Testis (tissue), 2 donors: ENCODE measurements at regions not wholly inside any gene's neighbourhood (a gene's known extent, or its start where the extent isn't known, plus 50 kb on each side); places are given as distances from the start of the nearest gene placed in this dataset.
"Not testable (repeated sequence)": the region's sequence is repeated elsewhere in the genome, so short reads cannot be mapped to it uniquely, and the experiment has no call there.

Source experiments
- DNase-seq: peaks from one replicate; pipeline ENCODE4 v3.0.0-alpha.2; 2019
- H3K27ac ChIP-seq, 2 donors: fragments of 200-600 bp; sonication (generic); one replicate each; pipeline ENCODE4 v1.5.1; 2019
- H3K27me3 ChIP-seq: fragments of 200-600 bp; sonication (generic); one replicate; pipeline ENCODE4 v1.5.1; 2019
- H3K36me3 ChIP-seq: fragments of 200-600 bp; sonication (generic); one replicate; pipeline ENCODE4 v1.5.1; 2017; ENCODE audit warnings: low read depth; ENCODE audit errors: missing control alignments
- H3K4me1 ChIP-seq: fragments of 200-600 bp; sonication (generic); one replicate; pipeline ENCODE4 v1.5.1; 2019
- H3K4me3 ChIP-seq, 2 donors: fragments of 200-600 bp; sonication (generic); one replicate each; pipeline ENCODE4 v1.5.1; 2017 to 2019
- H3K9me3 ChIP-seq: fragments of 200-600 bp; sonication (generic); one replicate; pipeline ENCODE4 v1.5.1; 2017
- POLR2A ChIP-seq: fragments of 450-650 bp; IDR thresholded peaks from one replicate; pipeline ENCODE4 v1.6.1; 2017; ENCODE audit warnings: antibody characterized with exemption, mild to moderate bottlenecking, moderate library complexity
- WGBS, 2 donors: methylation state at CpG; one replicate each; pipeline ENCODE4 v1.1.5; 2018; 5-methylcytosine and 5-hydroxymethylcytosine counted together
- intact Hi-C: fragments of 100-400 bp; cut with DNase I; formaldehyde crosslinking; loops from one replicate; pipeline ENCODE4 v1.15.1; 2023; ENCODE audit warnings: low total_unique reads
- TF ChIP-seq, protein P1 (sequence below), 3 experiments: fragments of 450-650 bp in 2 of 3; fragments of 200-600 bp in 1 of 3; sonication (generic) in 1 of 3; IDR thresholded peaks; one replicate each; pipeline ENCODE4 v1.5.1; 2016 to 2019; ENCODE audit warnings: antibody characterized with exemption in 3 of 3, mild to moderate bottlenecking in 2 of 3, moderate library complexity in 1 of 3

DNA sequence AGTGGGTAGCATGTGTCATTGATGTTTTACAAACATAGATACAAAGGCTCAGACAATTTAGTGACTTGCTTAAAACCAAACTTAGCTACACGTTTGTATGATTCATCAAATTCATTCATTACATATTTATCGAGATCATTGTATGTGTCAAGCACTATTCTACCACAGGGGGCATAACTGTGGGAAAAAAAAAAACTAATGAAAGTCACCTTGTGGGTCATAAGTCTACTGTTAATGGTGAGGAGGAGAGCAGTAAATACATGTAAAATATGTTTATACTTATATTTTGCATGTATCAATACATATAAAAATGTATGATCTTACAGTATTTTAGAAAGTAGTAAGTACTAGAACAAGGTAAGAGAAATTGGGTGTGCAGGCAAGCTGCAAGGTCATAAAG is 933.8 kb downstream of the IPMK start:
- H3K27me3 ChIP-seq = no peaks in the 10 kb centered on the region
- 65 to 75% methylated on average over 2 of the region's 2 CpGs for WGBS, 2 donors
- intact Hi-C loops = no loop called here
- no peak overlapping the region for H3K27ac ChIP-seq
- DNase-seq = no peak
- H3K4me1 ChIP-seq = no peaks in the 10 kb centered on the region
- H3K9me3 ChIP-seq = no peaks in the 10 kb centered on the region
- H3K4me3 ChIP-seq = no peak overlapping the region
- H3K36me3 ChIP-seq = no peaks in the 10 kb centered on the region
- no peak for TF ChIP-seq POLR2A
- TF ChIP-seq, protein P1, sequence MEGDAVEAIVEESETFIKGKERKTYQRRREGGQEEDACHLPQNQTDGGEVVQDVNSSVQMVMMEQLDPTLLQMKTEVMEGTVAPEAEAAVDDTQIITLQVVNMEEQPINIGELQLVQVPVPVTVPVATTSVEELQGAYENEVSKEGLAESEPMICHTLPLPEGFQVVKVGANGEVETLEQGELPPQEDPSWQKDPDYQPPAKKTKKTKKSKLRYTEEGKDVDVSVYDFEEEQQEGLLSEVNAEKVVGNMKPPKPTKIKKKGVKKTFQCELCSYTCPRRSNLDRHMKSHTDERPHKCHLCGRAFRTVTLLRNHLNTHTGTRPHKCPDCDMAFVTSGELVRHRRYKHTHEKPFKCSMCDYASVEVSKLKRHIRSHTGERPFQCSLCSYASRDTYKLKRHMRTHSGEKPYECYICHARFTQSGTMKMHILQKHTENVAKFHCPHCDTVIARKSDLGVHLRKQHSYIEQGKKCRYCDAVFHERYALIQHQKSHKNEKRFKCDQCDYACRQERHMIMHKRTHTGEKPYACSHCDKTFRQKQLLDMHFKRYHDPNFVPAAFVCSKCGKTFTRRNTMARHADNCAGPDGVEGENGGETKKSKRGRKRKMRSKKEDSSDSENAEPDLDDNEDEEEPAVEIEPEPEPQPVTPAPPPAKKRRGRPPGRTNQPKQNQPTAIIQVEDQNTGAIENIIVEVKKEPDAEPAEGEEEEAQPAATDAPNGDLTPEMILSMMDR (IDR thresholded peaks at IDR 0.05) = no peak

DNA sequence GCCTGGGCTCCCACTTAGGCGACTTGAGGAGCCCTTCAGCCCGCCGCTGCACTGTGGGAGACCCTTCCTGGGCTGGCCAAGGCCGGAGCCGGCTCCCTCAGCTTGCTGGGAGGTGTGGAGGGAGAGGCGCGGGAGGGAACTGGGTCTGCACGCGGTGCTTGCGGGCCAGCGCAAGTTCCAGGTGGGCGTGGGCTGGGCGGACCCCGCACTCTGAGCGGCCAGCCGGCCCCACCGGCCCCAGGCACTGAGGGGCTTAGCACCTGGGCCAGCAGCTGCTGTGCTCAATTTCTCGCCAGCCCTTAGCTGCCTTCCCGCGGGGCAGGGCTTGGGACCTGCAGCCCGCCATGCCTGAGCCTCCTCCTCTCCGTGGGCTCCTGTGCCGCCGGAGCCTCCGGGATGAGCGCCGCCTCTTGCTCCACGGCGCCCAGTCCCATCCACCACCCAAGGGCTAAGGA is 946.3 kb downstream of the IPMK start:
- H3K9me3 ChIP-seq, H3K27ac ChIP-seq, intact Hi-C loops, H3K36me3 ChIP-seq, H3K4me1 ChIP-seq, H3K27me3 ChIP-seq: not testable (repeated sequence)
- peak; percentile 14 for DNase-seq
- WGBS, 2 donors = 78 to 86% methylated on average over 10 to 29 of the region's 29 CpGs
- H3K4me3 ChIP-seq = peak overlapping the region; percentile 26 to 47

DNA sequence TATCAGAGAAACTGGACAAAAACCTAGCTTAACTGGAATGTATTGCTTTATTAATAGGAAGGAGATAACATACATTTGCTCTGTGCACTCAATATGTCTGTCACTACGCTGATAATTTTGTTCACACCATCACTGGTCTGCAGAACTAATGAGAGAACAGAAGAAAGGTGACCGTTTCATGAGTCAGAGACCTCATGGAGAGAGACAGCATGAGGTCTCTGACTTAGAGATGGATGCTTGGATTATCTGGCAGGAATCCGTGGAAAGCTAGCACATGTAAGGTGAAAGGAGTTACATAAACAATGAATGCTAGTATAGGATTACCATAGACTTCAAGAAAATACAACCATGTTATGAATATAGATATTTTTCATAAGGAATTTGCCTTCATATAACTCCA is 947.3 kb downstream of the IPMK start:
- Histone ChIP-seq H3K27ac (no peak overlapping the region), H3K36me3 (no peaks in the 10 kb centered on the region), H3K4me1 (no peaks in the 10 kb centered on the region), H3K9me3 (no peaks in the 10 kb centered on the region), H3K4me3 (no peak overlapping the region), H3K27me3 (no peaks in the 10 kb centered on the region)
- WGBS, 2 donors = 44 to 70% methylated on average over 3 of the region's 3 CpGs
- intact Hi-C loops = no loop called here
- no peak for DNase-seq
- TF ChIP-seq, protein P1 (IDR thresholded peaks at IDR 0.05) = no peak
- no peak for TF ChIP-seq POLR2A

DNA sequence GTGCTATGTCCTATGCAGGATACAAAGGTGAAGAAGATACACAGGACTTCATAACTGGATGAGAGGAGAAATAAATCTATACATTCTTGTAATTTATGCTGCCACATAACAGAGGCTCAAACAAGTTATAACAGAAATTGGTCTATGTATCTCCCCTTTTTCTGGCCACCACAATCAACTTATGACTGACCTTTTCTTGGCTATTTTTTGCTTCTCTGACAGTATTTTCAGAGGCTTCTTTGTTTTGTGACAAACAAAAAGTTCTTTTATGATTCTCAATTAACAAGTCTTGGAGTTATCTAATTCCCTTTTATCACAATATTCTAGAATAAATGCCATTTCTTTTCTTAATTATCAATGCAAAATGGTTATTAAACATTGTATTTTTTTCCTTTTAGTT is 953.0 kb upstream of the ZWINT start:
- no peaks in the 10 kb centered on the region for H3K36me3 ChIP-seq

DNA sequence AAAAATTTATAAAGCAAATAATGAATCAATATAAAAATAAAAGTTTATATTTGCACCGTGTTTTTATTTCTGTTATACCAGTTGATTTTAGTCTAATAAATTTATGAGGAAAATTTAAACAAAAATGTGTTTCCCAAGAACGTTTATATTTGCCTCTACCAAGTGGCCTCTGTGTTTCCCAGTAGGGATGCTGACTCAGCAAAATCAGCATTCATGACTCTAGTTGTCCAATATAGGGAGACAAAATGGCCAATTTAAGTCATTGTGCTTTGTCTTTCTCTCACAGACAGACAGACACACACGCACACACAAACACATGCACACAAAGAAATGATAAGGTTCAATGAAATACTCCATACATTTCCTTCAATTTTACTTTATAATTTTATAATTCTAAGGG is 942.5 kb upstream of the ZWINT start:
- Histone ChIP-seq H3K4me3 (no peak overlapping the region), H3K27me3 (no peaks in the 10 kb centered on the region), H3K9me3 (no peaks in the 10 kb centered on the region), H3K4me1 (no peaks in the 10 kb centered on the region), H3K27ac (no peak overlapping the region), H3K36me3 (no peaks in the 10 kb centered on the region)
- 63 to 74% methylated on average over 3 of the region's 3 CpGs for WGBS, 2 donors
- TF ChIP-seq POLR2A = no peak
- intact Hi-C loops = no loop called here
- DNase-seq = no peak

More for the DNA sequence above, 953.0 kb upstream of the ZWINT start:
- TF ChIP-seq POLR2A = no peak
- TF ChIP-seq, protein P1 (IDR thresholded peaks at IDR 0.05) = no peak
- no peaks in the 10 kb centered on the region for H3K9me3 ChIP-seq
- no peaks in the 10 kb centered on the region for H3K27me3 ChIP-seq
- no peak overlapping the region for H3K4me3 ChIP-seq
- intact Hi-C loops = no loop called here
- H3K27ac ChIP-seq = no peak overlapping the region
- DNase-seq = no peak
- no peaks in the 10 kb centered on the region for H3K4me1 ChIP-seq

DNA sequence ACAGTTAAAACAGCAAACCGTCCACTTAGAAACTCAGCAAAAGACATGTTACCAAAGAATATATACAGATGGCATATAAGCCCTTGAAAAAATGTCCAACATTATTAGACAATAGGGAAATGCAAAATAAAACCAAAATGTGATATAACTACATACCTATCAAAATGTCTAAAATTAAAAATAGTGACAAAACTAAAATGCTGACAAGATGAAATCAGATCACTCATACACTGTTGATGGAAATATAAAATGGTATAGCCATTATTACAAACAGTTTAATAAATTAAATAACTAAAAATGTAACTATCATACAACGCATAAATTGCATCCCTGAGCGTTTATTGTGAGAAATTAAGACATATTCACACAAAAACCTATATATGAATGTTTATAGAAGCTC is 939.7 kb upstream of the ZWINT start:
- TF ChIP-seq, protein P1 (IDR thresholded peaks at IDR 0.05) = no peak
- no peak for TF ChIP-seq POLR2A

More for the DNA sequence above, 939.7 kb upstream of the ZWINT start:
- Histone ChIP-seq H3K9me3 (no peaks in the 10 kb centered on the region), H3K4me3 (no peak overlapping the region), H3K27me3 (no peaks in the 10 kb centered on the region), H3K4me1 (no peaks in the 10 kb centered on the region), H3K27ac (no peak overlapping the region), H3K36me3 (no peaks in the 10 kb centered on the region)
- DNase-seq = no peak
- intact Hi-C loops = no loop called here
- WGBS, 2 donors = 79 to 80% methylated on average over 3 of the region's 3 CpGs
